Hepatocyte (in vitro differentiated cells): ENCODE measurements at regions not wholly inside any gene's neighbourhood (a gene's known extent, or its start where the extent isn't known, plus 50 kb on each side); places are given as distances from the start of the nearest gene placed in this dataset.
A peak's percentile ranks its signal among the peaks of the same experiment; 100 is the strongest.

Experiments used
- DNase-seq: peaks from one replicate; pipeline ENCODE4 v3.0.0-alpha.2; 2016; ENCODE audit warnings: low spot score
- H2AFZ ChIP-seq: fragments of 200-600 bp; sonication (generic); 2 replicates; pipeline ENCODE4 v1.6.0; 2016; ENCODE audit warnings: antibody characterized with exemption, mild to moderate bottlenecking
- H3K27ac ChIP-seq: fragments of 200-600 bp; sonication (generic); 2 replicates; pipeline ENCODE4 v1.5.1; 2016; ENCODE audit warnings: mild to moderate bottlenecking
- H3K27me3 ChIP-seq: fragments of 200-600 bp; sonication (generic); 2 replicates; pipeline ENCODE4 v1.6.1; 2016
- H3K36me3 ChIP-seq: fragments of 200-600 bp; sonication (generic); replicated peaks from 2 replicates; pipeline ENCODE4 v1.5.1; 2016; ENCODE audit warnings: low read depth; ENCODE audit not compliant: insufficient read depth
- H3K4me1 ChIP-seq: fragments of 200-600 bp; sonication (generic); 2 replicates; pipeline ENCODE4 v1.5.1; 2016; ENCODE audit warnings: mild to moderate bottlenecking, moderate library complexity; ENCODE audit not compliant: insufficient read depth
- H3K4me2 ChIP-seq: fragments of 200-600 bp; sonication (generic); 2 replicates; pipeline ENCODE4 v1.6.0; 2016
- H3K4me3 ChIP-seq: fragments of 200-600 bp; sonication (generic); 2 replicates; pipeline ENCODE4 v1.5.1; 2016; ENCODE audit warnings: mild to moderate bottlenecking
- H3K79me2 ChIP-seq: fragments of 200-600 bp; sonication (generic); 2 replicates; pipeline ENCODE4 v1.6.0; 2017; ENCODE audit warnings: mild to moderate bottlenecking
- H3K9me2 ChIP-seq: fragments of 200-600 bp; sonication (generic); replicated peaks from 2 replicates; pipeline ENCODE4 v1.6.0; 2017; ENCODE audit warnings: mild to moderate bottlenecking; ENCODE audit not compliant: insufficient read depth
- H3K9me3 ChIP-seq: fragments of 200-600 bp; sonication (generic); 2 replicates; pipeline ENCODE4 v1.5.1; 2016; ENCODE audit warnings: low read depth, mild to moderate bottlenecking
- H4K20me1 ChIP-seq: fragments of 200-600 bp; sonication (generic); 2 replicates; pipeline ENCODE4 v1.6.0; 2016; ENCODE audit warnings: mild to moderate bottlenecking; ENCODE audit not compliant: insufficient read depth, poor library complexity, severe bottlenecking
- EZH2 ChIP-seq: fragments of 200-600 bp; sonication (generic); IDR thresholded peaks from 2 replicates; pipeline ENCODE4 v1.6.1; 2016; ENCODE audit warnings: antibody characterized with exemption, mild to moderate bottlenecking, borderline replicate concordance
- EZH2phosphoT487 ChIP-seq: fragments of 200-600 bp; sonication (generic); IDR thresholded peaks from one replicate; pipeline ENCODE4 v1.6.1; 2018; ENCODE audit warnings: antibody characterized with exemption, mild to moderate bottlenecking, low read depth, moderate library complexity; ENCODE audit not compliant: unreplicated experiment, severe bottlenecking
- WGBS: methylation state at CpG from one replicate; pipeline ENCODE4 v1.1.6; 2016; ENCODE audit warnings: low lambda C conversion rate; ENCODE audit errors: missing lambda C conversion rate; 5-methylcytosine and 5-hydroxymethylcytosine counted together
- TF ChIP-seq, protein P1 (sequence below): fragments of 200-600 bp; sonication (generic); IDR thresholded peaks from 2 replicates; pipeline ENCODE4 v1.5.1; 2016; ENCODE audit warnings: antibody characterized with exemption, mild to moderate bottlenecking; ENCODE audit not compliant: poor library complexity

DNA sequence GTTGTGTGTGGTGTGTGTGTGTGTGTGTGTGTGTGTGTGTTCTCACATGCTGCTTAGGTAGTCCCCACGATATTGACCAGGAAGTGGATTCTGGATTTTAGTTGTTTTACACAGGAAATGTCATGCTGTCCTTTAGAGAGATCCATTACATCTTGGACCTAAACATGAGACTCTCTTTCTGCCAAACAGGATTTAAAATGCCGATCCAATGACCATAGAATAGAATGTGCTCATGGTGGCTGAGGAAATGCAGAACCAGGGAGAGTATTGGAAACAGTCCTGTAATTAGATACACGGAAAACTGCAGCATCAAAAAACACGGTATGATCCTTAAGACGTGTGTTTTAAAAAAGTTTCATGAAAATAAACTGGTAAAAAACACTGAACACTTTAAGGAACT is 347.8 kb upstream of the FRG1 start:
- no peaks in the 10 kb centered on the region for H3K27me3 ChIP-seq
- WGBS: 70% methylated on average over 5 of the region's 5 CpGs
- DNase-seq: no peak
- no peaks in the 10 kb centered on the region for H3K79me2 ChIP-seq
- H3K4me1 ChIP-seq: no peaks in the 10 kb centered on the region
- no peaks in the 10 kb centered on the region for H3K9me3 ChIP-seq
- TF ChIP-seq, protein P1, sequence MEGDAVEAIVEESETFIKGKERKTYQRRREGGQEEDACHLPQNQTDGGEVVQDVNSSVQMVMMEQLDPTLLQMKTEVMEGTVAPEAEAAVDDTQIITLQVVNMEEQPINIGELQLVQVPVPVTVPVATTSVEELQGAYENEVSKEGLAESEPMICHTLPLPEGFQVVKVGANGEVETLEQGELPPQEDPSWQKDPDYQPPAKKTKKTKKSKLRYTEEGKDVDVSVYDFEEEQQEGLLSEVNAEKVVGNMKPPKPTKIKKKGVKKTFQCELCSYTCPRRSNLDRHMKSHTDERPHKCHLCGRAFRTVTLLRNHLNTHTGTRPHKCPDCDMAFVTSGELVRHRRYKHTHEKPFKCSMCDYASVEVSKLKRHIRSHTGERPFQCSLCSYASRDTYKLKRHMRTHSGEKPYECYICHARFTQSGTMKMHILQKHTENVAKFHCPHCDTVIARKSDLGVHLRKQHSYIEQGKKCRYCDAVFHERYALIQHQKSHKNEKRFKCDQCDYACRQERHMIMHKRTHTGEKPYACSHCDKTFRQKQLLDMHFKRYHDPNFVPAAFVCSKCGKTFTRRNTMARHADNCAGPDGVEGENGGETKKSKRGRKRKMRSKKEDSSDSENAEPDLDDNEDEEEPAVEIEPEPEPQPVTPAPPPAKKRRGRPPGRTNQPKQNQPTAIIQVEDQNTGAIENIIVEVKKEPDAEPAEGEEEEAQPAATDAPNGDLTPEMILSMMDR: no peak
- H3K4me3 ChIP-seq: no peak overlapping the region
- H3K36me3 ChIP-seq: no peaks in the 10 kb centered on the region
- no peak overlapping the region for H3K4me2 ChIP-seq
- H2AFZ ChIP-seq: no peak overlapping the region
- no peaks in the 10 kb centered on the region for H3K9me2 ChIP-seq
- H3K27ac ChIP-seq: no peak overlapping the region
- H4K20me1 ChIP-seq: no peaks in the 10 kb centered on the region

DNA sequence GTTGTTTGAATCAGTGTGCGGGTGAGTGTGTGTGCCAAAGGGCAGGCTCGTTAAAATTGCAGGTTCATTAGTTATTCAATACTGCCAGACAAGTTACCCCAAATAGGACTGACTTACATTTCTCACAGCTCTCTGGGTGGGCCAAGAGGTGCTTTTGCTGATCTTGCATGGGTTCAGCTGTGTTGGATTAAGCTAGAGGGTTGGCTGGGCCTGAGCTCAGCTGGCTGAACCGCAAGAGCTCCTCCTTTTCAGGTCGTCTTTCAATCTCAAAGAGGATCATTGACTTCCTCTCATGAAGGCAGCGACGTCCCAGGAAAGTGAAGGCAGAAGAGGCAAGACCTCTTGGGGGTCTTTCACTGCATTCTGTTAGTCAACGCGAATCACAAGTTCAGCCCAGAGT is 343.3 kb upstream of the FRG1 start:
- Histone ChIP-seq H3K9me2 (no peaks in the 10 kb centered on the region), H3K27me3 (no peaks in the 10 kb centered on the region), H3K9me3 (no peaks in the 10 kb centered on the region), H3K79me2 (no peaks in the 10 kb centered on the region), H4K20me1 (no peaks in the 10 kb centered on the region), H3K4me3 (no peak overlapping the region), H2AFZ (no peak overlapping the region), H3K27ac (no peak overlapping the region), H3K4me1 (no peaks in the 10 kb centered on the region), H3K36me3 (no peaks in the 10 kb centered on the region), H3K4me2 (no peak overlapping the region)
- TF ChIP-seq, protein P1: no peak
- no peak for TF ChIP-seq EZH2phosphoT487
- no peak for TF ChIP-seq EZH2
- 74% methylated on average over 8 of the region's 8 CpGs for WGBS
- no peak for DNase-seq

DNA sequence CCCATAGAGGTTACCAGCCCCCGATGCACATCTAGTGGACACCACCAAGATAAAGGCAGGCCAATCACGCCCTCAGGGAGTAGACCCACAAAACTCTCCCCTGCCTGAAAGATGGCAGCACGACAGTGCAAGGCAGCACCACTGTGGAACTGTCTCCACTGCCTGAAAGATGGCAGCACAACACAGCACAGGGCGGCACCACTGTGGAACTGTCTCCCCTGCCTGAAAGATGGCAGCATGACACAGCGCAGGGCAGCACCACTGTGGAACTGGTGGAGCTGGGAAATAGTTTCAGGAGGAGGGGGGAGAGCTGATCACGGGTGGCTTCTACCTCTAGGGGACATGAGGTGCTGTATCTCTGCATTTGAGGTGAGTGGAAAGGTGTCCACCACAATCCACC is 340.4 kb upstream of the FRG1 start:
- WGBS: 89% methylated on average over 6 of the region's 6 CpGs
- no peak overlapping the region for H3K4me2 ChIP-seq

More for the DNA sequence above, 340.4 kb upstream of the FRG1 start:
- Histone ChIP-seq H4K20me1 (no peaks in the 10 kb centered on the region), H3K9me2 (no peaks in the 10 kb centered on the region), H3K27me3 (no peaks in the 10 kb centered on the region), H3K36me3 (no peaks in the 10 kb centered on the region), H3K9me3 (no peaks in the 10 kb centered on the region), H2AFZ (no peak overlapping the region), H3K27ac (peak overlapping the region; percentile 74), H3K4me1 (no peaks in the 10 kb centered on the region), H3K79me2 (no peaks in the 10 kb centered on the region), H3K4me3 (no peak overlapping the region)
- DNase-seq: no peak
- TF ChIP-seq EZH2 (no peak), EZH2phosphoT487 (no peak)
- TF ChIP-seq, protein P1: no peak
